ENCODE measurements at regions not wholly inside any gene's neighbourhood (a gene's known extent, or its start where the extent isn't known, plus 50 kb on each side); places are given as distances from the start of the nearest gene placed in this dataset.

- Histone ChIP-seq H3K9ac (ENCODE audit: low read depth, low read length) (no peak overlapping the region), H3K9me3 (ENCODE audit: control insufficient read depth, insufficient read depth, low read length) (no peaks in the 10 kb centered on the region)
These were observed 221.6 kb downstream of the RPS24 start for GRCh38 chr10:78255214-78255613.

GRCh38 chr10:78255796-78256638 lies 222.4 kb downstream of the RPS24 start:
- Histone ChIP-seq H3K27me3 (ENCODE audit: control insufficient read depth, insufficient read depth, low read length) (no peaks in the 10 kb centered on the region), H3K36me3 (ENCODE audit: control insufficient read depth, insufficient read depth, low read length) (no peaks in the 10 kb centered on the region), H3K4me3 (ENCODE audit: low read depth, low read length) (no peak overlapping the region)

More at GRCh38 chr10:78255214-78255613, 221.6 kb downstream of the RPS24 start:
- Histone ChIP-seq H3K27me3 (ENCODE audit: control insufficient read depth, insufficient read depth, low read length) (no peaks in the 10 kb centered on the region), H3K36me3 (ENCODE audit: control insufficient read depth, insufficient read depth, low read length) (no peaks in the 10 kb centered on the region), H3K4me3 (ENCODE audit: low read depth, low read length) (no peak overlapping the region), H3K4me1 (ENCODE audit: control insufficient read depth, insufficient read depth, low read length) (no peaks in the 10 kb centered on the region)

GRCh38 chr10:78258323-78259030 lies 224.8 kb downstream of the RPS24 start:
- H3K4me1 ChIP-seq (ENCODE audit: control insufficient read depth, insufficient read depth, low read length): no peaks in the 10 kb centered on the region
- no peaks in the 10 kb centered on the region for H3K9me3 ChIP-seq (ENCODE audit: control insufficient read depth, insufficient read depth, low read length)
- H3K36me3 ChIP-seq (ENCODE audit: control insufficient read depth, insufficient read depth, low read length): no peaks in the 10 kb centered on the region
- no peak overlapping the region for H3K4me3 ChIP-seq (ENCODE audit: low read depth, low read length)
- no peak overlapping the region for H3K9ac ChIP-seq (ENCODE audit: low read depth, low read length)
- no peaks in the 10 kb centered on the region for H3K27me3 ChIP-seq (ENCODE audit: control insufficient read depth, insufficient read depth, low read length)

More at GRCh38 chr10:78255796-78256638, 222.4 kb downstream of the RPS24 start:
- no peak overlapping the region for H3K9ac ChIP-seq (ENCODE audit: low read depth, low read length)
- no peaks in the 10 kb centered on the region for H3K9me3 ChIP-seq (ENCODE audit: control insufficient read depth, insufficient read depth, low read length)
- no peaks in the 10 kb centered on the region for H3K4me1 ChIP-seq (ENCODE audit: control insufficient read depth, insufficient read depth, low read length)

GRCh38 chr10:78259391-78259790 lies 225.7 kb downstream of the RPS24 start:
- no peak overlapping the region for H3K4me3 ChIP-seq (ENCODE audit: low read depth, low read length)
- H3K36me3 ChIP-seq (ENCODE audit: control insufficient read depth, insufficient read depth, low read length): no peaks in the 10 kb centered on the region
- no peaks in the 10 kb centered on the region for H3K9me3 ChIP-seq (ENCODE audit: control insufficient read depth, insufficient read depth, low read length)
- H3K9ac ChIP-seq (ENCODE audit: low read depth, low read length): no peak overlapping the region
- H3K4me1 ChIP-seq (ENCODE audit: control insufficient read depth, insufficient read depth, low read length): no peaks in the 10 kb centered on the region
- H3K27me3 ChIP-seq (ENCODE audit: control insufficient read depth, insufficient read depth, low read length): no peaks in the 10 kb centered on the region

GRCh38 chr10:78260141-78260540 lies 226.5 kb downstream of the RPS24 start:
- Histone ChIP-seq H3K36me3 (ENCODE audit: control insufficient read depth, insufficient read depth, low read length) (no peaks in the 10 kb centered on the region), H3K9ac (ENCODE audit: low read depth, low read length) (no peak overlapping the region), H3K27me3 (ENCODE audit: control insufficient read depth, insufficient read depth, low read length) (no peaks in the 10 kb centered on the region), H3K4me1 (ENCODE audit: control insufficient read depth, insufficient read depth, low read length) (no peaks in the 10 kb centered on the region), H3K9me3 (ENCODE audit: control insufficient read depth, insufficient read depth, low read length) (no peaks in the 10 kb centered on the region), H3K4me3 (ENCODE audit: low read depth, low read length) (no peak overlapping the region)

- Histone ChIP-seq H3K36me3 (ENCODE audit: control insufficient read depth, insufficient read depth, low read length) (no peaks in the 10 kb centered on the region), H3K9me3 (ENCODE audit: control insufficient read depth, insufficient read depth, low read length) (no peaks in the 10 kb centered on the region), H3K4me1 (ENCODE audit: control insufficient read depth, insufficient read depth, low read length) (no peaks in the 10 kb centered on the region), H3K4me3 (ENCODE audit: low read depth, low read length) (no peak overlapping the region), H3K27me3 (ENCODE audit: control insufficient read depth, insufficient read depth, low read length) (no peaks in the 10 kb centered on the region), H3K9ac (ENCODE audit: low read depth, low read length) (no peak overlapping the region)
These were observed 227.0 kb downstream of the RPS24 start for GRCh38 chr10:78260680-78261079.

GRCh38 chr10:78261291-78261690 lies 227.6 kb downstream of the RPS24 start:
- no peaks in the 10 kb centered on the region for H3K4me1 ChIP-seq (ENCODE audit: control insufficient read depth, insufficient read depth, low read length)
- no peaks in the 10 kb centered on the region for H3K27me3 ChIP-seq (ENCODE audit: control insufficient read depth, insufficient read depth, low read length)
- no peaks in the 10 kb centered on the region for H3K9me3 ChIP-seq (ENCODE audit: control insufficient read depth, insufficient read depth, low read length)
- H3K4me3 ChIP-seq (ENCODE audit: low read depth, low read length): no peak overlapping the region
- no peak overlapping the region for H3K9ac ChIP-seq (ENCODE audit: low read depth, low read length)
- H3K36me3 ChIP-seq (ENCODE audit: control insufficient read depth, insufficient read depth, low read length): no peaks in the 10 kb centered on the region

GRCh38 chr10:78262860-78263259 lies 229.2 kb downstream of the RPS24 start:
- Histone ChIP-seq H3K9me3 (ENCODE audit: control insufficient read depth, insufficient read depth, low read length) (no peaks in the 10 kb centered on the region), H3K4me3 (ENCODE audit: low read depth, low read length) (no peak overlapping the region), H3K9ac (ENCODE audit: low read depth, low read length) (no peak overlapping the region), H3K4me1 (ENCODE audit: control insufficient read depth, insufficient read depth, low read length) (no peaks in the 10 kb centered on the region), H3K36me3 (ENCODE audit: control insufficient read depth, insufficient read depth, low read length) (no peaks in the 10 kb centered on the region), H3K27me3 (ENCODE audit: control insufficient read depth, insufficient read depth, low read length) (no peaks in the 10 kb centered on the region)

GRCh38 chr10:78263521-78263988 lies 229.9 kb downstream of the RPS24 start:
- Histone ChIP-seq H3K4me3 (ENCODE audit: low read depth, low read length) (no peak overlapping the region), H3K27me3 (ENCODE audit: control insufficient read depth, insufficient read depth, low read length) (no peaks in the 10 kb centered on the region), H3K36me3 (ENCODE audit: control insufficient read depth, insufficient read depth, low read length) (no peaks in the 10 kb centered on the region), H3K9ac (ENCODE audit: low read depth, low read length) (no peak overlapping the region), H3K4me1 (ENCODE audit: control insufficient read depth, insufficient read depth, low read length) (no peaks in the 10 kb centered on the region), H3K9me3 (ENCODE audit: control insufficient read depth, insufficient read depth, low read length) (no peaks in the 10 kb centered on the region)

GRCh38 chr10:78264361-78264760 lies 230.7 kb downstream of the RPS24 start:
- H3K4me3 ChIP-seq (ENCODE audit: low read depth, low read length): no peak overlapping the region
- no peaks in the 10 kb centered on the region for H3K27me3 ChIP-seq (ENCODE audit: control insufficient read depth, insufficient read depth, low read length)
- no peak overlapping the region for H3K9ac ChIP-seq (ENCODE audit: low read depth, low read length)
- no peaks in the 10 kb centered on the region for H3K36me3 ChIP-seq (ENCODE audit: control insufficient read depth, insufficient read depth, low read length)
- H3K9me3 ChIP-seq (ENCODE audit: control insufficient read depth, insufficient read depth, low read length): no peaks in the 10 kb centered on the region
- no peaks in the 10 kb centered on the region for H3K4me1 ChIP-seq (ENCODE audit: control insufficient read depth, insufficient read depth, low read length)

GRCh38 chr10:78266741-78267469 lies 233.2 kb downstream of the RPS24 start:
- Histone ChIP-seq H3K27me3 (ENCODE audit: control insufficient read depth, insufficient read depth, low read length) (no peaks in the 10 kb centered on the region), H3K36me3 (ENCODE audit: control insufficient read depth, insufficient read depth, low read length) (no peaks in the 10 kb centered on the region), H3K9me3 (ENCODE audit: control insufficient read depth, insufficient read depth, low read length) (no peaks in the 10 kb centered on the region), H3K9ac (ENCODE audit: low read depth, low read length) (no peak overlapping the region), H3K4me1 (ENCODE audit: control insufficient read depth, insufficient read depth, low read length) (no peaks in the 10 kb centered on the region), H3K4me3 (ENCODE audit: low read depth, low read length) (no peak overlapping the region)
